Stomach (tissue), 8 donors: ENCODE measurements at regions not wholly inside any gene's neighbourhood (a gene's known extent, or its start where the extent isn't known, plus 50 kb on each side); places are given as distances from the start of the nearest gene placed in this dataset.

Source experiments
- DNase-seq, 2 donors: peaks; one replicate each; pipeline versions ENCODE4 v3.0.0 to v3.0.0-alpha.2; 2013 to 2019
- H3K27ac ChIP-seq, 5 donors: fragments of 200-600 bp in 4 of 5; sonication (generic) in 4 of 5; one replicate each; pipeline ENCODE4 v1.5.1; 2013 to 2019; ENCODE audit warnings: mild to moderate bottlenecking in 1 of 5, moderate library complexity in 1 of 5
- H3K27me3 ChIP-seq, 3 donors: fragments of 200-600 bp; sonication (generic); one replicate each; pipeline ENCODE4 v1.5.1; 2017 to 2019; ENCODE audit warnings: mixed run types in 1 of 3
- H3K36me3 ChIP-seq, 4 donors: fragments of 200-600 bp; sonication (generic); 1 replicate in 3 of 4; 2 replicates in 1 of 4; pipeline ENCODE4 v1.5.1; 2016 to 2019
- H3K4me1 ChIP-seq, 4 donors: fragments of 200-600 bp; sonication (generic); one replicate each; pipeline ENCODE4 v1.5.1; 2016 to 2019
- H3K4me3 ChIP-seq, 4 donors: fragments of 200-600 bp; sonication (generic) in 3 of 4; one replicate each; pipeline ENCODE4 v1.5.1; 2016 to 2019; ENCODE audit warnings: mild to moderate bottlenecking in 1 of 4
- H3K9me3 ChIP-seq, 4 donors: fragments of 200-600 bp; sonication (generic); one replicate each; pipeline ENCODE4 v1.5.1; 2016 to 2019
- CTCF ChIP-seq, 7 experiments: fragments of 450-650 bp in 4 of 7; fragments of 200-600 bp in 3 of 7; sonication (generic) in 3 of 7; IDR thresholded peaks; one replicate each; pipeline ENCODE4 v1.5.1; 2016 to 2019; ENCODE audit warnings: antibody characterized with exemption in 7 of 7, control low read depth in 2 of 7, mild to moderate bottlenecking in 1 of 7
- EP300 ChIP-seq: sonication (generic); formaldehyde crosslinking; IDR thresholded peaks from one replicate; pipeline ENCODE4 v1.6.1; 2017; ENCODE audit warnings: antibody characterized with exemption
- POLR2A ChIP-seq, 4 donors: fragments of 450-650 bp; IDR thresholded peaks; one replicate each; pipeline ENCODE4 v1.6.1; 2016; ENCODE audit warnings: antibody characterized with exemption in 4 of 4, control low read depth in 2 of 4, mild to moderate bottlenecking in 1 of 4, moderate library complexity in 1 of 4
- POLR2AphosphoS5 ChIP-seq, 3 donors: sonication (generic); formaldehyde crosslinking; IDR thresholded peaks; one replicate each; pipeline ENCODE4 v1.6.1; 2016; ENCODE audit warnings: antibody characterized with exemption in 3 of 3
- WGBS, 5 donors: extraction: QIAGEN DNeasy Blood & Tissue Kit in 3 of 5; methylation state at CpG; one replicate each; pipeline versions ENCODE4 v1.1.5 to v1.1.7; 2013 to 2018; 5-methylcytosine and 5-hydroxymethylcytosine counted together
- intact Hi-C: fragments of 100-400 bp; cut with DNase I; formaldehyde crosslinking; loops from one replicate; pipeline ENCODE4 v1.15.1; 2023; ENCODE audit warnings: low total_unique reads
- donor health status: healthy with polysubstance abuse.
- donor health status: Bipolar disorder and iron deficiency.
- donor health status: healthy.

- Histone ChIP-seq H3K4me3 (no peak overlapping the region), H3K4me1 (no peaks in the 10 kb centered on the region), H3K27me3 (peaks cover 0 to 4% (median 0%) of the 10 kb centered on the region in 3 donors), H3K27ac (no peak overlapping the region), H3K9me3 (no peaks in the 10 kb centered on the region), H3K36me3 (no peaks in the 10 kb centered on the region)
- intact Hi-C loops = no loop called here
- TF ChIP-seq EP300 (no peak), CTCF (IDR thresholded peaks at IDR 0.05) (no peak), POLR2A (IDR thresholded peaks at IDR 0.05) (no peak), POLR2AphosphoS5 (IDR thresholded peaks at IDR 0.05) (no peak)
- WGBS, 5 donors = 88 to 93% (median 90%) methylated on average over 2 of the region's 2 CpGs
- no peak for DNase-seq
Measured at GRCh38 chr5:39560726-39561125, 135.9 kb upstream of the DAB2 start.

- no peak overlapping the region for H3K27ac ChIP-seq
- no peaks in the 10 kb centered on the region for H3K4me1 ChIP-seq
- no peaks in the 10 kb centered on the region for H3K36me3 ChIP-seq
- 77 to 91% (median 90%) methylated on average over 2 of the region's 2 CpGs for WGBS, 5 donors
- H3K9me3 ChIP-seq = no peaks in the 10 kb centered on the region
- H3K4me3 ChIP-seq = no peak overlapping the region
- peaks cover 0 to 4% (median 0%) of the 10 kb centered on the region in 3 donors for H3K27me3 ChIP-seq
- intact Hi-C loops = no loop called here
- TF ChIP-seq POLR2AphosphoS5 (IDR thresholded peaks at IDR 0.05) = no peak
- TF ChIP-seq EP300 = no peak
- no peak for TF ChIP-seq POLR2A (IDR thresholded peaks at IDR 0.05)
- no peak for TF ChIP-seq CTCF (IDR thresholded peaks at IDR 0.05)
- no peak for DNase-seq
Measured at GRCh38 chr5:39559923-39560322, 135.1 kb upstream of the DAB2 start.

- H3K9me3 ChIP-seq = no peaks in the 10 kb centered on the region
- H3K27ac ChIP-seq = no peak overlapping the region
- TF ChIP-seq EP300 (no peak), POLR2AphosphoS5 (IDR thresholded peaks at IDR 0.05) (no peak), POLR2A (IDR thresholded peaks at IDR 0.05) (no peak), CTCF (IDR thresholded peaks at IDR 0.05) (no peak)
- intact Hi-C loops = no loop called here
- WGBS, 5 donors = 59 to 79% (median 69%) methylated on average over 3 of the region's 3 CpGs
- H3K27me3 ChIP-seq = peaks cover 0 to 4% (median 0%) of the 10 kb centered on the region in 3 donors
- H3K4me1 ChIP-seq = no peaks in the 10 kb centered on the region
- no peak for DNase-seq
- H3K36me3 ChIP-seq = no peaks in the 10 kb centered on the region
- H3K4me3 ChIP-seq = no peak overlapping the region
Measured at GRCh38 chr5:39558541-39558940, 133.8 kb upstream of the DAB2 start.

GRCh38 chr5:39555788-39556187, 131.0 kb upstream of the DAB2 start:
- WGBS, 5 donors = 66 to 68% (median 67%) methylated on average over 4 of the region's 4 CpGs
- Histone ChIP-seq H3K4me1 (no peaks in the 10 kb centered on the region), H3K27ac (no peak overlapping the region), H3K27me3 (peaks cover 0 to 4% (median 0%) of the 10 kb centered on the region in 3 donors), H3K9me3 (no peaks in the 10 kb centered on the region), H3K4me3 (no peak overlapping the region), H3K36me3 (no peaks in the 10 kb centered on the region)
- DNase-seq = no peak
- intact Hi-C loops = no loop called here
- no peak for TF ChIP-seq POLR2A (IDR thresholded peaks at IDR 0.05)
- TF ChIP-seq CTCF (IDR thresholded peaks at IDR 0.05) = no peak
- TF ChIP-seq POLR2AphosphoS5 (IDR thresholded peaks at IDR 0.05) = no peak
- no peak for TF ChIP-seq EP300
